Smooth muscle cell (in vitro differentiated cells): ENCODE measurements at regions not wholly inside any gene's neighbourhood (a gene's known extent, or its start where the extent isn't known, plus 50 kb on each side); places are given as distances from the start of the nearest gene placed in this dataset.

Experiments
- DNase-seq: peaks from one replicate; lab custom pipeline; 2025; ENCODE audit not compliant: unreplicated experiment; lab: John Stamatoyannopoulos, UW
- H2AFZ ChIP-seq: fragments of 200-600 bp; sonication (generic); 2 replicates; pipeline ENCODE4 v1.6.0; 2016; ENCODE audit warnings: antibody characterized with exemption, low read depth, mild to moderate bottlenecking
- H3F3A ChIP-seq: fragments of 200-600 bp; sonication (generic); 2 replicates; pipeline ENCODE4 v1.6.0; 2017; ENCODE audit warnings: antibody characterized with exemption, low read depth
- H3K27ac ChIP-seq: fragments of 200-600 bp; sonication (generic); 2 replicates; pipeline ENCODE4 v1.5.1; 2016; ENCODE audit warnings: low read depth, mild to moderate bottlenecking
- H3K27me3 ChIP-seq: fragments of 200-600 bp; sonication (generic); 2 replicates; pipeline ENCODE4 v1.6.1; 2016; ENCODE audit warnings: low read depth, mild to moderate bottlenecking
- H3K36me3 ChIP-seq: fragments of 200-600 bp; sonication (generic); 2 replicates; pipeline ENCODE4 v1.5.1; 2016; ENCODE audit warnings: low read depth
- H3K4me1 ChIP-seq: fragments of 200-600 bp; sonication (generic); 2 replicates; pipeline ENCODE4 v1.5.1; 2016; ENCODE audit warnings: low read depth
- H3K4me2 ChIP-seq: fragments of 200-600 bp; sonication (generic); 2 replicates; pipeline ENCODE4 v1.6.0; 2016; ENCODE audit warnings: mild to moderate bottlenecking
- H3K4me3 ChIP-seq: fragments of 200-600 bp; sonication (generic); 2 replicates; pipeline ENCODE4 v1.5.1; 2016; ENCODE audit warnings: mild to moderate bottlenecking
- H3K79me2 ChIP-seq: fragments of 200-600 bp; sonication (generic); 2 replicates; pipeline ENCODE4 v1.6.0; 2016; ENCODE audit warnings: low read depth, mild to moderate bottlenecking
- H3K9ac ChIP-seq: fragments of 200-600 bp; sonication (generic); 2 replicates; pipeline ENCODE4 v1.6.0; 2016; ENCODE audit warnings: low read depth
- H3K9me3 ChIP-seq: fragments of 200-600 bp; sonication (generic); replicated peaks from 2 replicates; pipeline ENCODE4 v1.5.1; 2016; ENCODE audit warnings: low read depth
- H4K20me1 ChIP-seq: fragments of 200-600 bp; sonication (generic); 2 replicates; pipeline ENCODE4 v1.6.0; 2016; ENCODE audit warnings: low read depth
- CTCF ChIP-seq: fragments of 200-600 bp; sonication (generic); IDR thresholded peaks from 2 replicates; pipeline ENCODE4 v1.5.1; 2017; ENCODE audit warnings: borderline replicate concordance, mild to moderate bottlenecking, antibody characterized with exemption; ENCODE audit not compliant: insufficient read depth, poor library complexity, severe bottlenecking
- WGBS: methylation state at CpG from one replicate; pipeline ENCODE4 v1.1.7; 2016; ENCODE audit warnings: low lambda C conversion rate; 5-methylcytosine and 5-hydroxymethylcytosine counted together

- Histone ChIP-seq H3K4me3 (no peak overlapping the region), H3K4me2 (no peak overlapping the region), H3K9ac (no peak overlapping the region), H3K36me3 (no peaks in the 10 kb centered on the region), H3K4me1 (no peaks in the 10 kb centered on the region), H3K27ac (no peak overlapping the region), H4K20me1 (no peaks in the 10 kb centered on the region), H3K79me2 (no peaks in the 10 kb centered on the region), H3K9me3 (peaks cover 6% of the 10 kb centered on the region), H3F3A (no peaks in the 10 kb centered on the region), H2AFZ (no peak overlapping the region), H3K27me3 (no peaks in the 10 kb centered on the region)
- 98% methylated on average over 3 of the region's 3 CpGs for WGBS
- no peak for DNase-seq
- no peak for TF ChIP-seq CTCF
Measured at GRCh38 chr16:72523087-72523486, 351.1 kb upstream of the PMFBP1 start.

GRCh38 chr16:72517154-72517553, 345.2 kb upstream of the PMFBP1 start:
- TF ChIP-seq CTCF = no peak

DNA sequence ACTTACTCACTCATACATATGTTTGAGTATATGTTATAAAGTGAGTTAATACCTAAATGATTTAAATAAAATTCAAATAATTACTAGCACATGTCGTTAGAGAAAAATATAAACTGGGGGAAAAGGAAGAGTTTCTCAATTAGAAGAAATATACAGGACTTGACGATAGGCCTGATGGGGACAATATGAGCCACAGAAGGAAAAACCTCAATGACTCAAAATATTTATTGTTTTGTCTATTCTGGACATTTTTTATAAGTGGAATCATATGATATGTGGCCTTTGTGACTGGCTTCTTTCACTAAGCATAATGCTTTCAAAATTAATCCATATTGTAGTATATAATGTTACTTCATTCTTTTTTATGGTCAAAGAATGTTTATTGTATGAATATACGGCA, 339.2 kb upstream of the PMFBP1 start:
- no peaks in the 10 kb centered on the region for H4K20me1 ChIP-seq
- no peaks in the 10 kb centered on the region for H3K79me2 ChIP-seq
- H3K9me3 ChIP-seq = no peaks in the 10 kb centered on the region
- no peak for TF ChIP-seq CTCF
- H3K36me3 ChIP-seq = no peaks in the 10 kb centered on the region
- H3K27ac ChIP-seq = no peak overlapping the region
- WGBS = 92% methylated on average over 3 of the region's 3 CpGs
- H3K9ac ChIP-seq = no peak overlapping the region
- H3K4me2 ChIP-seq = no peak overlapping the region
- DNase-seq = no peak
- H3K27me3 ChIP-seq = no peaks in the 10 kb centered on the region
- H3F3A ChIP-seq = no peaks in the 10 kb centered on the region
- H3K4me1 ChIP-seq = no peaks in the 10 kb centered on the region
- no peak overlapping the region for H2AFZ ChIP-seq
- H3K4me3 ChIP-seq = no peak overlapping the region

More at GRCh38 chr16:72517154-72517553, 345.2 kb upstream of the PMFBP1 start:
- Histone ChIP-seq H3K4me2 (no peak overlapping the region), H3F3A (no peaks in the 10 kb centered on the region), H3K27me3 (no peaks in the 10 kb centered on the region), H3K4me3 (no peak overlapping the region), H2AFZ (no peak overlapping the region), H3K79me2 (no peaks in the 10 kb centered on the region), H3K27ac (no peak overlapping the region), H3K36me3 (no peaks in the 10 kb centered on the region), H3K9me3 (no peaks in the 10 kb centered on the region), H4K20me1 (no peaks in the 10 kb centered on the region), H3K4me1 (no peaks in the 10 kb centered on the region), H3K9ac (no peak overlapping the region)
- WGBS = 96% methylated on average over 2 of the region's 2 CpGs
- no peak for DNase-seq

DNA sequence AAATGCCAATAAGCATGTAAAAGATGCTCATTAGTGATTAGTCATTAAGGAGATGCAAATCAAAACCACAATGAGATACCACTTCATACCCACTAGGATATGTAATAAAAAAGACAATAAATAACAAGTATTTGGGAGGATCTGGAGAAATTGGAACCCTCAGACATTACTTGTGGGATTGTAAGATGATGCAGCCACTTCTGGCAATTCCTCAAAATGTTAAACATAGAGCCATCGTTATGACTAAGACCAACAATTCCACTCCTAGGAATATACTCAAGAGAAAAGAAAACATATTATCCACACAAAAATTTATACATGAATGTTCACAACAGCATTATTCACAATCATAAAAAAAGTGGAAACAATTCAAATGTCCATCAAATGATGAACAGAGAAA, 336.2 kb upstream of the PMFBP1 start:
- 96% methylated on average over 1 of the region's 1 CpG for WGBS
- DNase-seq = no peak
- TF ChIP-seq CTCF = no peak

More for the DNA sequence above, 336.2 kb upstream of the PMFBP1 start:
- Histone ChIP-seq H3F3A (no peaks in the 10 kb centered on the region), H3K27me3 (no peaks in the 10 kb centered on the region), H3K9ac (no peak overlapping the region), H3K4me3 (no peak overlapping the region), H3K4me1 (no peaks in the 10 kb centered on the region), H2AFZ (no peak overlapping the region), H3K79me2 (no peaks in the 10 kb centered on the region), H4K20me1 (no peaks in the 10 kb centered on the region), H3K36me3 (no peaks in the 10 kb centered on the region), H3K4me2 (no peak overlapping the region), H3K9me3 (no peaks in the 10 kb centered on the region), H3K27ac (no peak overlapping the region)
